GM21360 (cell line): ENCODE measurements at regions not wholly inside any gene's neighbourhood (a gene's known extent, or its start where the extent isn't known, plus 50 kb on each side); places are given as distances from the start of the nearest gene placed in this dataset.
"Not testable (repeated sequence)": the region's sequence is repeated elsewhere in the genome, so short reads cannot be mapped to it uniquely, and the experiment has no call there.

Experiments
- ATAC-seq: cut with Tn5 transposase; IDR thresholded peaks from one replicate; pipeline ENCODE4 v1.9.1; 2021; ENCODE audit warnings: mild to moderate bottlenecking, moderate library complexity; ENCODE audit not compliant: unreplicated experiment

DNA sequence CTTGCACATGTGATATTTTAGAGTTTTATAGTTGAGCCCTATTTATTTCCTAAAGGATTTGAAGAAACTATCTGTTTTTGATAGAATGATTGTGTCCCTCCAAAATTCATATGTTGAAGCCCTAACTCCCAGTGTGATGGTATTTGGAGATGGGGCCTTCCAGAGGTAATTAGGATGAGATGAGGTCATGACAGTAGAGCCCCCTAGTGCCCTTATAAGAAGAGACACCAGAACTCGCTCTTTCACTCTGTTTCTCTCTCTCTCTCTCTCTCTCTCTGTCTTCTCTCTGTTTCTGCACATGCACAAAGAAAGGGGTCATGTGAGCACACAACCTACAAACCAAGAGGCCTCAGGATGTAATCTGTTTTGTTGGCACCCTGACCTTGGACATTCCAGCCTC lies 921.9 kb upstream of the DIAPH2 start:
- ATAC-seq = no peak

DNA sequence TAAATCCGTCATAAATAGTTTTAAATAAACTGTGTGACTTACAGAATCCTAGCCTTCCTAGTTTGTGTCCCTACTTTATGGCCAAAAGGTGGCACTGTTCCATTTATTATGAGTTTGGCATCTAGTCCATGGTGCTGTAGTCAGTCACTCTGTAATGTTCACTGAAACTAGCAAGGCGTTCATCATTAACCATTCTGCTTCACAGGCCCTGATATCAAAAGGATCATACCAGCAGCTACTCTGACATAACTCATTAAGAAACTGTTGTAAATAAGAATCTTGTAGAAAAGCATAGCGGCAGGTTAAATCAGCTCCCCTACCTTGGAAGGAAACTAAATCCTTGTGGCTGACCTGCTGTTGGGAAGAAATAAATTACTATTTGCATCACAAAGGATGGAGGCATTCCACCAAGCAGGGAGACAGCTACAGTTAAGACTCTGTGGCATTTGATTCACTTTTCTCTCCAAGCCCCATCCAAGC lies 919.6 kb upstream of the DIAPH2 start:
- no peak for ATAC-seq

DNA sequence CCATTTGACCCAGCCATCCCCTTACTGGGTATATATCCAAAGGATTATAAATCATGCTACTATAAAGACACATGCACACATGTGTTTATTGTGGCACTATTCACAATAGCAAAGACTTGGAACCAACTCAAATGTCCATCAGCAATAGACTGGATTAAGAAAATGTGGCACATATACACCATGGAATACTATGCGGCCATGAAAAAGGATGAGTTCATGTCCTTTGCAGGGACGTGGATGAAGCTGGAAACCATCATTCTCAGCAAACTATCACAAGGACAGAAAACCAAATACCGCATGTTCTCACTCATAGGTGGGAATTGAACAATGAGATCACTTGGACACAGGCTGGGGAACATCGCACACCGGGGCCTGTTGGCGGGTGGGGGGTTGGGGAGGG lies 913.4 kb upstream of the DIAPH2 start:
- ATAC-seq = not testable (repeated sequence)

DNA sequence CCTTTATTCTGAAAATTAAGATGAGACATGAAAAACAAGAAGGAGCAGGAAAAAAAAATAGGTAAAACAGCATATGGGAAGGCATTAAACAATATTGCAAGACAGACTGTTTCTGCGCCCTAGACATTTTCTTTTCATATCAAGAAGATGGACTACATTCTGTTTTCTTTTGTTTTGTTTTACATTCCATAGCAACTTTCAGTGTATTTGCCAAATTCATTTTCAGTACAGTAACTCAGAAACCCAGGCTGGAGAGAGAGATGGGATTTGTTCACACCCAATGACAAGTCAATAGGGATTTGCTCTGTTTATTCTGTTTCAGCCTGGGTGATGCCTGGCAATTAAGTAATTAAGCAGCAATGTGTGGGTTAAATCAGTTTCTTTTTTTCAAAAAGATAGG lies 892.8 kb upstream of the DIAPH2 start:
- ATAC-seq = no peak

DNA sequence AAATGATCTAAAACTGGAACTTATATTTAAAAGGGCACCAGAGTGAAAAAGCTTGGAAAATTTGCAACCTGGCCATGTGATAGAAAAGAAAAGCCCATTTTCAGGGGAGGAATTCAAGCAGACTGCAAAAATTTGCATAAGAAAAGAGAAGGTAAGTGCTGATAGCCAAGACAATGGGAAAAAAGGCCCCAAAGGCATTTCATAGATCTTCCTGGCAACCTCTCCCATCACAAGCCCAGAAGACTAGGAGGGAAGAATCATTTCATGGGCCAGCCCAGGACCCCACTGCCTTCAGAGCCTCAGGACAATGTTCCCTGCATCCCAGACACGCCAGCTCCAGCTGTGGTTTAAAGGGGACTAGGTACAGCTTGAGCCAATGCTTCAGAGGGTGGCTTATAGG lies 887.3 kb upstream of the DIAPH2 start:
- no peak for ATAC-seq

DNA sequence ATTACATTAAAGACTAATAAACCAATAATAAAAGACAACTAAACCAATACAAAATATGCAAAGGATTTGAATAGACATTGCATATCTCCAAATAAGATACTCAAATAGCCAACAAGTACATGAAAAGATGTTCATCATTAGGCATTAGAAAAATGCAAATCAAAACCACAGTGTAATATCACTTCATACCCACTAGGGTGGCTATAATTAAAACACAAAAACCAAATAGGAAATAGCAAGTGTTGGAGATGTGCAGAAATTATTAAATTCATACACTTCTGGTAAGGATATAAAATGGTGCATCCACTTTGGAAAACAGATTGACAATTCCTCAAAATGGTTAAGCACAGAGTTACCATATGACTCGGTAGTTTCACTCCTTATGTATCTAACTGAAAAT lies 860.8 kb upstream of the DIAPH2 start:
- no peak for ATAC-seq

DNA sequence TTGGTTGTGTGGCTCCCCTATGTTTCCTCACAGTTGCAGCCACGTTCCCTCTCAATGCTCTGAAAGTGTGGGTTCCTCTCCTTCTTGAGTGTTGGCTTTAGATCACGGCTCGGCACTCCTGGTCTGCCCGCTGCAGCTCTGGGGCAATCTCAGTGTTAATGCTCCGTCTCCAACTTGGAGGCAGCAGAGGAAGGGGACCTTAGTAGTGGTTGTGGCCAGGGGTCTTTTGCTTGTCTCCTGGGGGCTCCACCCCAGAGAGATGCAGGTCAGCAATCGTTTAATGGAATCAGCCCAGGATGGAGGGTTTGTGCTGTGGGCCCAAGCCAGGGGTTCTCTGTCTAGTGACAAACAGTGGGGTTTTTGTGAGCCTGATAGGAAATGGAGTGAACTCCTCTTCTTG lies 849.4 kb upstream of the DIAPH2 start:
- ATAC-seq = no peak

GRCh38 chrX:95836517-95836916 lies 848.1 kb upstream of the DIAPH2 start:
- no peak for ATAC-seq

GRCh38 chrX:95841863-95842262 lies 842.8 kb upstream of the DIAPH2 start:
- ATAC-seq = no peak

DNA sequence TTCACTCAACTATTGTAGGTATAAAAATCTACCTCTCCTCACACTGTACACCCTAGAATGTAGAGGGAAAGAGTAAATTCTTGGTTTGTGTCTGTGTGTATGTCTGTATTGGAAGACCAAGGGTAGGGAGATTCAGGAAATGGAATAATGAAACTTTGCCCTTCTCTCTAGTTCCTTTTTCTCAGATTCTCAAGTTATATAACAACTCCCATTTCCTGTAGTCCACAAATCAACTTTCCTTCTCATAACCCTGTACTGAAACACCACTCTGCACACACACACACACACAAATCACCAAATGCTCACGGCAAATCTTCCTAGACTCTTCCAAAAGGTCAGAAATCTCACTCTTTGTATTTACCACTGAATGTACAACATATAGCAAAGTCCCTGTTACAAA lies 824.5 kb upstream of the DIAPH2 start:
- no peak for ATAC-seq

- ATAC-seq = no peak
Observed at GRCh38 chrX:95875661-95876060, 809.0 kb upstream of the DIAPH2 start.

- no peak for ATAC-seq
Observed at GRCh38 chrX:95878874-95879273, 805.8 kb upstream of the DIAPH2 start.

DNA sequence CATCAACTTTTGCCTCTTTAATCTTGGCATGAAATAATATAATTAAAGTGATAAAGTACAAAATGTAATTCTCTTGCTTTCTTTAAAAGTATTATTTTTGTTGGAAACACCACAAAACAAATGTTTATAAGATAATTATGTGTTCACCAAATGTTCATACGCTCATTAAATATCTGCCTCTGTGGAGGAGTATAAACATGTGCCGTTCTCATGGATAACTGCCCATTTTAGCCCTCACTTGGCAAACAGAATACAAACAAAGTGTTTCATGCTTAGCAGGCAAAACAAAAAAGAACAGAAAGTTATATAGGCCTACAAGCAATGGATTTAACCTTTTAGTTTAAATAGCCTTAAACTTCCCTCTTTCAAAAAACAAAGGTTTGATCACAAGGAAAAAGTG lies 800.5 kb upstream of the DIAPH2 start:
- ATAC-seq = no peak

- no peak for ATAC-seq
Observed at GRCh38 chrX:95885074-95885473, 799.6 kb upstream of the DIAPH2 start.

DNA sequence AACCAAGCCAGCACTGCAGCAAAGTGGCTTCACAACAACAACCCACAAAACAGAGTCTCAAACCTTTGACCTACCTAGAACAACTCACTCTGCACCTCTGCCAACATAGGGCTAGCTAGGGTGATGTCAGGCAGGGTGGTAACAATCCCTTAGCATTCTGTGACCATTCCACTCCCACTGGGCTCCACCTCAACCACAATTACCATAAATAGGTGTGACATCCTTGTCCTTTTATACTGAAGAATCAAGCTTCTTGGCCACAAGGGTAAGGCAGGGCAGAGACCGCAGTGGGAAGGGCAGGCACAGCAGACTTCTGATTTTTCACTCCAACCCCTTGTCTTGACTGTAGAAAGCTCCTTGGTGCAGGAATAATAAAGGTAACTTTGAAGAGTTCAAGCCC lies 795.4 kb upstream of the DIAPH2 start:
- no peak for ATAC-seq

GRCh38 chrX:95893636-95894035 lies 791.0 kb upstream of the DIAPH2 start:
- ATAC-seq = no peak

GRCh38 chrX:95903490-95903889 lies 781.2 kb upstream of the DIAPH2 start:
- no peak for ATAC-seq

- no peak for ATAC-seq
Observed at GRCh38 chrX:95903975-95904374, 780.7 kb upstream of the DIAPH2 start.

GRCh38 chrX:95907081-95907480 lies 777.6 kb upstream of the DIAPH2 start:
- no peak for ATAC-seq

GRCh38 chrX:95911062-95911461 lies 773.6 kb upstream of the DIAPH2 start:
- no peak for ATAC-seq

DNA sequence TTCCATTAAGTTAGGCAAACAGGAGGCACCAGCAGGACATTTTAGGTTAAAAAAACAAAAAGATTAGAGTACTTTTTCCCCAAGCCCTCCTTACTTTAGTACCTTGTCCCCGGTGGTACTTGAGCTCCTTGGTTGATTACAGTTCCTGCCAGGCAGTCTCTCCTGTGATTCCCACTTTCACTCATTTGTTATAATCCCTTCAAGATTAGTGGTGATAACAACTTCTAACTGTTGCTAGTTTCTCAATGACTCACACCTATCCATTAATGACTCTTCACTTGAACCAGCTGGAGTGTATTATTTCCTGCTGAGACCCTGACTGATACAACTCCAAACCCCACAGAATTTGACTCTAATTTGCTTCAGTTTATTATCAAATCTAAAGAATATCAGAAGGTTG lies 765.0 kb upstream of the DIAPH2 start:
- ATAC-seq = no peak

DNA sequence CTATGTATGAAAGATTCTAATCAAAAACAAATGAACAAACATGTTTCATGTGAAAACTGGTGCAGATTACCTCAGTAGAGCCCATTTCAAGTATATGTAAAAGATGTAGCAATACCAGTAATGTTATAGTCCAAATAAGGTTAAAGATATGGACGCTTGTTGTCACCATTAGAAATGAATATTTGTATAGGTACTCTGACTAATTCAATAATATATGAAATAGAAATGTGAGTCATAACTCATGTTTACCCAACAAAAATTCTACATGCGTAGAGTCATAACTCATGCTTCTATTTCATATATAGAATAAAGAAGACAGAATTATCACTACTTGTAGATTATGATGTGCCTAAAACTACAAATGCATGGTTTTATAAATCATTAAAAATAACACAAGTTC lies 739.1 kb upstream of the DIAPH2 start:
- no peak for ATAC-seq

DNA sequence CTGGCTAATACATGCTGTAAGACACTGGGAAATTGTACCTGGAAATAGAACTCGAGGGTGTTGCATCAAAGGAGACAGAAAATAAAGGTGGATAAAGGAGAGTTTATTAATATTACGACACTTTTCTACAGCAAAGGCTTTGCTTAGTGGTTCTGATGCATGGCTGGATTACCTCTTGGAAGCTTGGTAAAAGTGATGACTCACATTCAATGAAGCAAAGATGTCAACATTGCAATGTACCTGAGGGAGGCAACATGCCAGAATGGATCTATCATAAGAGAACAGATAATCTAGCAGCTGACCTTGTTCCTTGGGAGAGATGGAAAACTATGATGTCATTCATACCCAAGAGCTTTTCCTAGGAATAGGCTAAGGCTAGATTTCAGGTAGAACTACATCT lies 735.1 kb upstream of the DIAPH2 start:
- ATAC-seq = no peak

- no peak for ATAC-seq
Observed at GRCh38 chrX:95950679-95951078, 734.0 kb upstream of the DIAPH2 start.
